Peyer's patch (tissue), 4 donors: ENCODE measurements at regions not wholly inside any gene's neighbourhood (a gene's known extent, or its start where the extent isn't known, plus 50 kb on each side); places are given as distances from the start of the nearest gene placed in this dataset.

ENCODE experiments used
- DNase-seq, 3 donors: peaks; one replicate each; pipeline ENCODE4 v3.0.0-alpha.2; 2017 to 2019
- H3K27ac ChIP-seq, 4 donors: fragments of 200-600 bp; sonication (generic); one replicate each; pipeline ENCODE4 v1.5.1; 2016 to 2019
- H3K27me3 ChIP-seq, 2 donors: fragments of 200-600 bp; sonication (generic); one replicate each; pipeline ENCODE4 v1.5.1; 2019
- H3K36me3 ChIP-seq, 3 donors: fragments of 200-600 bp; sonication (generic); one replicate each; pipeline ENCODE4 v1.5.1; 2016 to 2019
- H3K4me1 ChIP-seq, 4 donors: fragments of 200-600 bp; sonication (generic); one replicate each; pipeline ENCODE4 v1.5.1; 2016 to 2019
- H3K4me3 ChIP-seq, 4 donors: fragments of 200-600 bp; sonication (generic); 1 replicate in 3 of 4; 2 replicates in 1 of 4; pipeline ENCODE4 v1.5.1; 2016 to 2019; ENCODE audit warnings: mild to moderate bottlenecking in 1 of 4
- H3K9me3 ChIP-seq, 4 donors: fragments of 200-600 bp; sonication (generic); one replicate each; pipeline ENCODE4 v1.5.1; 2016 to 2019; ENCODE audit warnings: mild to moderate bottlenecking in 1 of 4
- CTCF ChIP-seq, 6 experiments: fragments of 450-650 bp in 4 of 6; fragments of 200-600 bp in 2 of 6; sonication (generic) in 1 of 6; IDR thresholded peaks; one replicate each; pipeline ENCODE4 v1.5.1; 2017 to 2019; ENCODE audit warnings: antibody characterized with exemption in 6 of 6, mild to moderate bottlenecking in 3 of 6, moderate library complexity in 1 of 6
- POLR2A ChIP-seq, 2 donors: fragments of 450-650 bp; IDR thresholded peaks; one replicate each; pipeline ENCODE4 v1.5.1; 2017; ENCODE audit warnings: antibody characterized with exemption in 2 of 2, mild to moderate bottlenecking in 2 of 2, moderate library complexity in 2 of 2

- no peak for TF ChIP-seq POLR2A (IDR thresholded peaks at IDR 0.05)
- no peak for TF ChIP-seq CTCF (IDR thresholded peaks at IDR 0.05)
- H3K36me3 ChIP-seq = no peaks in the 10 kb centered on the region
- no peak overlapping the region for H3K4me3 ChIP-seq
- DNase-seq = no peak
- H3K27ac ChIP-seq = peak overlapping the region in 1 of 4 donors; percentile 6
- H3K27me3 ChIP-seq = no peaks in the 10 kb centered on the region
- no peaks in the 10 kb centered on the region for H3K4me1 ChIP-seq
- no peaks in the 10 kb centered on the region for H3K9me3 ChIP-seq
These were observed 112.6 kb upstream of the LCORL start for GRCh38 chr4:18134111-18134510.

DNA sequence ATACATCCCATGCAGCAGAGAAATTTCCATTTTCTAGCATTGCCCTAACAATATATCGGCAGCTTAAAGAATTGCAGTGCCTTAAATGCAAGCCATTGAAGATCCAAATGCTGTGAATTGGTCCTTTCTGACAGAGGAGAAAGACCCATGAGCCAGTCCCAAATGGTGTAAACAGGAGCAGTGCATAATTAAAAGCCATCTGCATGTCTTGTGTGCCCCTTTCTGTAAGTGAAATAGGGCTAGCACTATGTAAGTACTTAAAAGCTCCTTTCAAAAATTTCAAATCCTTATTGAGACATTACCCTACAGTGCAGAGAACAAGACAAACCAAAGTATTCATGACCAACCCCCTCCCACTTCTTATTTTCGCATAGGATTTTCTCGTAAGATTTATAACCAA is 108.7 kb upstream of the LCORL start:
- Histone ChIP-seq H3K27ac (no peak overlapping the region), H3K4me3 (no peak overlapping the region), H3K36me3 (no peaks in the 10 kb centered on the region), H3K4me1 (no peaks in the 10 kb centered on the region), H3K27me3 (no peaks in the 10 kb centered on the region), H3K9me3 (no peaks in the 10 kb centered on the region)
- no peak for DNase-seq
- TF ChIP-seq CTCF (IDR thresholded peaks at IDR 0.05) = no peak
- TF ChIP-seq POLR2A (IDR thresholded peaks at IDR 0.05) = no peak

DNA sequence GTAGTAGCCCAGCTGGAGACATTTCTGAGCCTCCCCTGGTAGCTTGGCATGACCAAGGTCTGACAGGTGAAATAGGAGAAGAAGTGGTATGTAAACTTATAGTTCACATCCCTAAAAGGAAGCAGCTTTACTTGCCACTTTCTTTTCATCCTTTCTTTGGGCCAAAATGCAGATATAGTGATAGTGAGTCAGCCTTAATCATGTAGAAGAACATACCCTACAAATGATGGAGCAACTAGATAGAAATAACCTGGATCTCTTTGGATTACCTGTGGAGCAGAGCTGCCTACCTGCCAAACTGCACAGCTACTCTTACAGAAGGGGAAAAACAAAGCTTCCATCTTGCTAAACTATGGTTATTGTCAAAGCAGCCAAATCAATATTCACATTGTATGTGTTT is 106.7 kb upstream of the LCORL start:
- Histone ChIP-seq H3K36me3 (no peaks in the 10 kb centered on the region), H3K27ac (no peak overlapping the region), H3K4me1 (no peaks in the 10 kb centered on the region), H3K4me3 (no peak overlapping the region), H3K9me3 (no peaks in the 10 kb centered on the region), H3K27me3 (no peaks in the 10 kb centered on the region)
- TF ChIP-seq POLR2A (IDR thresholded peaks at IDR 0.05) (no peak), CTCF (IDR thresholded peaks at IDR 0.05) (no peak)
- DNase-seq = no peak

DNA sequence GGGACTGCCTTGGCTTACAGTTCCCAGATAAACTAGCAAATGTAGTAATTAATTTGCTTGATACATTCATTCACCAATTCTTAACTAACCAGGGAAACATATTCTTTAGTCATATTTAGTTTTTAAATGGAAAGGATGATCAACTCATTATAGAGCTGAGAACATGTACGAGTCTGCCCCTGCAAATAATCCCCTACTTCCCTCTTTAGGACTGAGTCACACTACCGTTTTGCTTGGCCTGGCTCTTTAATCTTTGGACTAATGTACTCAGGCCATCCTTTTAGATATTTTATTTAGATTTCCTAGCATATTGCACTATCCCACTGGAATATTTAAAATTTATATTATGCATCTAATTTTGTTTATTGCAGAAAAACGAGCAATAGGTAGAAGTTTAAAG is 105.5 kb upstream of the LCORL start:
- no peak overlapping the region for H3K4me3 ChIP-seq
- H3K4me1 ChIP-seq = no peaks in the 10 kb centered on the region
- no peaks in the 10 kb centered on the region for H3K27me3 ChIP-seq
- no peak overlapping the region for H3K27ac ChIP-seq
- no peaks in the 10 kb centered on the region for H3K9me3 ChIP-seq
- H3K36me3 ChIP-seq = no peaks in the 10 kb centered on the region
- TF ChIP-seq CTCF (IDR thresholded peaks at IDR 0.05) (no peak), POLR2A (IDR thresholded peaks at IDR 0.05) (no peak)
- DNase-seq = no peak

- no peak for DNase-seq
- TF ChIP-seq POLR2A (IDR thresholded peaks at IDR 0.05) (no peak), CTCF (IDR thresholded peaks at IDR 0.05) (no peak)
- Histone ChIP-seq H3K4me1 (peaks cover 0 to 18% (median 0%) of the 10 kb centered on the region in 4 donors), H3K27ac (peak overlapping the region in 1 of 4 donors; percentile 2), H3K4me3 (no peak overlapping the region), H3K9me3 (no peaks in the 10 kb centered on the region), H3K36me3 (no peaks in the 10 kb centered on the region), H3K27me3 (no peaks in the 10 kb centered on the region)
These were observed 92.3 kb upstream of the LCORL start for GRCh38 chr4:18113710-18114331.

DNA sequence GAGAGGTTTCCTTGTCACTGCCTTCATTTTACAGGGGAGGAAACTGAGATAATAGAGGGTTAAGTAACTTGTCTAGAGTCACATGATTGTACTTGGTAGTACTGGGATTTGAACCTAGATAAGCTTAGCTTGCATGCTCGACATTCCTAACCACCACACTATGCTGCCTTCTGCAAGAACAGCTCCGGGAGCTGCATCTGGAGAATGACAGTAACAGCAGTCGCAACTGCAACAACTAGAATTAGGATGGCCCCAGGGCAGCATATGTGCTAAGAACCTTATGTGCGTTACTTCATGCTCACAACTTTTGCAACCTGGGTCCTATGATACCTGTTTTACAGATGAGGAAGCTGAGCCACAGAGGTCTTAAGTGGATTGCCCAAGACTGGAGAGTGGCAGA is 89.5 kb upstream of the LCORL start:
- H3K36me3 ChIP-seq = no peaks in the 10 kb centered on the region
- H3K27ac ChIP-seq = peak overlapping the region in 1 of 4 donors; percentile 30
- H3K27me3 ChIP-seq = no peaks in the 10 kb centered on the region
- TF ChIP-seq CTCF (IDR thresholded peaks at IDR 0.05) (peak in 1 of 6 experiments; percentile 4), POLR2A (IDR thresholded peaks at IDR 0.05) (no peak)
- no peak overlapping the region for H3K4me3 ChIP-seq
- H3K4me1 ChIP-seq = peaks cover 0 to 39% (median 0%) of the 10 kb centered on the region in 4 donors
- no peak for DNase-seq
- H3K9me3 ChIP-seq = no peaks in the 10 kb centered on the region
